GM18870 (cell line): ENCODE measurements at regions not wholly inside any gene's neighbourhood (a gene's known extent, or its start where the extent isn't known, plus 50 kb on each side); places are given as distances from the start of the nearest gene placed in this dataset.

Experiments used
- ATAC-seq: cut with Tn5 transposase; IDR thresholded peaks from one replicate; pipeline ENCODE4 v1.9.1; 2021; ENCODE audit warnings: moderate library complexity; ENCODE audit not compliant: unreplicated experiment

- no peak for ATAC-seq
Measured at GRCh38 chr16:86134802-86135461, 236.0 kb downstream of the IRF8 start.

- no peak for ATAC-seq
Measured at GRCh38 chr16:86137359-86137758, 238.4 kb downstream of the IRF8 start.

- no peak for ATAC-seq
Measured at GRCh38 chr16:86138121-86139085, 239.4 kb downstream of the IRF8 start.

GRCh38 chr16:86142801-86143236, 243.9 kb downstream of the IRF8 start:
- ATAC-seq, result no peak

- no peak for ATAC-seq
Measured at GRCh38 chr16:86143666-86144065, 244.7 kb downstream of the IRF8 start.

- no peak for ATAC-seq
Measured at GRCh38 chr16:86145669-86146068, 246.7 kb downstream of the IRF8 start.

- no peak for ATAC-seq
Measured at GRCh38 chr16:86150641-86151238, 251.8 kb downstream of the IRF8 start.

- ATAC-seq, result no peak
Measured at GRCh38 chr16:86151239-86151851, 252.4 kb downstream of the IRF8 start.

GRCh38 chr16:86156155-86156554, 257.2 kb downstream of the IRF8 start:
- ATAC-seq, result no peak

- ATAC-seq, result no peak
Measured at GRCh38 chr16:86157616-86158247, 258.8 kb downstream of the IRF8 start.

- ATAC-seq, result no peak
Measured at GRCh38 chr16:86158688-86159360, 259.9 kb downstream of the IRF8 start.

- no peak for ATAC-seq
Measured at GRCh38 chr16:86165479-86165878, 266.5 kb downstream of the IRF8 start.

- no peak for ATAC-seq
Measured at GRCh38 chr16:86166414-86166813, 267.5 kb downstream of the IRF8 start.

- ATAC-seq, result no peak
Measured at GRCh38 chr16:86167061-86167460, 268.1 kb downstream of the IRF8 start.

- ATAC-seq, result no peak
Measured at GRCh38 chr16:86170720-86171119, 271.8 kb downstream of the IRF8 start.

- no peak for ATAC-seq
Measured at GRCh38 chr16:86171329-86171728, 272.4 kb downstream of the IRF8 start.

GRCh38 chr16:86175816-86176215, 276.9 kb downstream of the IRF8 start:
- no peak for ATAC-seq

- no peak for ATAC-seq
Measured at GRCh38 chr16:86176462-86176861, 277.5 kb downstream of the IRF8 start.

GRCh38 chr16:86180244-86180643, 281.3 kb downstream of the IRF8 start:
- no peak for ATAC-seq

- no peak for ATAC-seq
Measured at GRCh38 chr16:86180780-86181179, 281.8 kb downstream of the IRF8 start.
